GM03348 (cell line): ENCODE measurements at regions not wholly inside any gene's neighbourhood (a gene's known extent, or its start where the extent isn't known, plus 50 kb on each side); places are given as distances from the start of the nearest gene placed in this dataset.

ENCODE experiments used
- DNase-seq: peaks from one replicate; pipeline ENCODE4 v3.0.0; 2012; ENCODE audit warnings: low spot score

DNA sequence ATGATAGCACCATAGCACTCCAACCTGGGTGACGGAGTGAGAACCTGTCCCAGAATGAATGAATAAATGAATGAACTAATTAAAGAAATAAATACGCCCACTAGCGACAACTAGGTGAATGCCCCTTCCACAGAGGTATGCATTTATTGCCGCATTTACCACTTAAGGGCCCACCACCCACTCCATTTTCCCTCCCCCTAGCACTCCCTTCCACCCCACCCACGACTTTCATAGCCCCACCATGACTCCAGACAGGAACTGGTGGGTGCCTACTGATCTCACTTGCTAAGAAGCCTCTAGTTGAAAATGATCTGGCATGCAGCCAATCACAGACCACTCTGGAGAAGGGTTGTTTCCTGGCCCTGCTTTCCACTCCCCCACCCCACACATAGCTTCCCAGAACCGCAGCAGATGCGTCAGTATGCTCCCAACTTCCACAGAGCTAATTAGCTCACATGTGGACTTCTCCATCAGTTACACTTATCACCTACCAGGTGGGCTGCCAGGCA lies 167.6 kb downstream of the WT1 start:
- no peak for DNase-seq

DNA sequence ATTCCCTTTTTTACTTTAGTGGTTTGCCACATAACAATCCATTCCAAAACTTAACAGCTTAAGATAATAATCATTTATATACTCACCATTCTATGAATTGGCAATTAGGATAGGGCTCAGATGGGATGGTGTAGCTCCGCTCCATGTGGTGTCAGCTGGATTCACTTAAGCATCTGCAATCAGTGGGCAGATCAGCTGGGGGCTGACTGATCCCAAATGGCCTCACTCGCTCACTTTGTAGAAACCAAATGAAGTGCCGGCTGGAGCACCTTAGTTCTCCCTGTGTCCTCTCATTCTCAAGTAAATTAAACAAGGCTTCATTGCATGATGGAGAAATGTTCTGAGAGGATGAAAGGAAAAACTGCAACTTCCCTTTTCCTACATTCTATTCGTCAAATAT lies 161.4 kb downstream of the WT1 start:
- no peak for DNase-seq

DNA sequence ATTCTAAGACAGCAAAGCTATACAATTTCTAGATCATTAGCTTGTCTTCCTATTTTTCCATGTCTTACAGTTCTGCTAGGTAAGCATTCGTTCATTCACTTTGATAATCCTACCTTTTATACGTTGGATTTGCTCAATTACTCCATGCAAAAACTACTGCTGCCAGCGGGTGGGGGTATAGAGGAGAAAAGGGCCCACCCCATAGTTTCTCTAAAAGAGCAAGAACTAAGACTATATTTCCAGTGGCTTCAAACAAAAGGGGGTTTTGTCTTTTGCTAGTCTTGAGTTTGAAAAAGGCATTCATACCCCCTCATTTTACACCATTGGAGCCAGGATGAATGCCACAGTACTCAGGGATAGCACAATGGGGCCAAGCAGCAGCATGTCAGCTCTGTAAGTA lies 155.7 kb downstream of the WT1 start:
- DNase-seq: no peak

DNA sequence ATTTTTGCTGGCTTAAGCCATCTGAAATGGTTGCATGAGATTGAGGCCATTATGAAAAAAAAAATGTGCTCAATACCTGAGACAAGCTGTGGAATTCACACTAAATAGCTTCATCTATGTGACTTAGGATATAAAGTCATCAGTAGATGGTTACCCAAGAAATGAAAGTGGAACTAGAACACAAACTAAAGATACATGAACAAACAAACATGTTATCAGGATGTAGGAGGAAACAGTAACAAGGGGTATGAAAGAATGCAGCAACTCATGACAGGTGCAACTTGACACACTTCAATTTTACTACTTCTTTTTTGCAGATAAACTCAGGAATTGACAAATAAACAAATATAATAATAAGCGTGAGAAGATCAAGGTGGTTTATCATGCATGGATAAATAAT lies 155.0 kb downstream of the WT1 start:
- DNase-seq: no peak

DNA sequence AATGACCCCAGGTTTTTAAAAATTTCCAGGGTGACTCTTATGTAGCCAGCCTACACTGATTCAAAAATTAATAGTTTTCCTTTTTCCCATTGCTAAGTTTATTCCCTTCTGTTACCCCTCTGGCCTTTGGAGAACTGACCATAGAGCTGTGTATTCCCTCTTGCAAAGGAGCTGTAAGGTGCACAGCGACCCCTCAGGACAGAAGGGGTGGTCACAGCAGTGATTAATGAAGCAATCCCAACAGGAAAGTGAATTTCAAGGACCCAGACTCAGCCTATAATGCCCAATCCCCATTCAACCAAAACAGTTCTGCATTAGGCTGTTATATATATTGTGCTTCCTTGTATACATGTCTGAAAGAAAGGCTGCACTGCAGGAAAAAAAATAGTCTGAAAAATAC lies 147.1 kb downstream of the WT1 start:
- DNase-seq: no peak

DNA sequence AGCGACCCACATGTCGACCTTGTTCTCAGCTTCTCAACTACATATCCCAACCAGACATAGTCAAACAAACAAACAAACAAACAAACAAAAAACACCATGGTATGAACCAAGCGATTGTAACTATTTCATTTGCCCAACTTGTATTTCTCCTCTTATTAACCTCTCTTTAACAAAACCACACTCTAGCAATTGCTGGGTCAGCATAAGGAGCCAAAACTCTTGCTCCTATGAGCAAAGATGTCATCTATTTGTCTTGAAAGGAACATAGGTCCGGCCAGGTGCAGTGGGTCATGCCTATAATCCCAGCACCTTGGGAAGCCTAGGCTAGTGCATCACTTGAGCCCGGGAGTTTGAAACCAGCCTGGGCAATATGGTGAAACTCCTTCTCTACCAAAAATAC lies 145.6 kb downstream of the WT1 start:
- no peak for DNase-seq

DNA sequence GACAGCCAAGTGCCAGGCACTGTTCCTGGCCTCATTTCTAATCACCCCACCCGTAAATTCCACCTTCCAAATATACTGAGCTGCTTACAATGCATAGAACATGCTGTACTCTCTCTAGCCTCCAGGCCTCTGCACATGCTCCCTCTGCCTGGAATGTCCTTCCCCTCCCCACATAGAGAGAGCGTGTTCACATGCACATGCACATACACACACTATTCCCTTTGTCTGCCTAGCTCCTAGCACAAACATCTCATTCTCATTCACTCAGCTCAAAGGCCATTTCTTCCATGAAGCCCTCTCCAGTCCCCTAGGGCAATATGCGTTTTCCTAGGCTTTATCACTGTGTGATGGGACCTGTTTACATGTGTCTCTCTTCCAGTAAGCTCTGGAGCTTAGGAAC lies 144.6 kb downstream of the WT1 start:
- no peak for DNase-seq

DNA sequence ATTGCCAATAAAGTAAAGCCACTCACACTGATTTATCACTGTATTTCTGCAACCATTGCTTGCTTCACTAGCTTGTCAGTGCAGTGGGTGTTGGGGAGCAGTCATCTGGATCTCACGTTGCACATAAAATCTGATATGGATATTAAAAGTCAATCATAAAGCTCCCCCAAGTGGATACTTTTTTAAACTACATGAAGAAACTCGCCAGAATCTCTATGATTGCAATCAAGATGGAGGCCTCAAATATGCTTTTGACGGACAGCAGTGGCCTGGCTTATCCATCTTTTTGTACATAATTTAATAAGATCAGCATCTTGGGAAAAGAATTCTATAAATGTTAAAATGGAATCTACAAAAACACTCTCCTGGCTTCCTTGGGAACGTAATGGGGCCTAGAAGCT lies 137.7 kb downstream of the WT1 start:
- DNase-seq: peak; percentile 72

DNA sequence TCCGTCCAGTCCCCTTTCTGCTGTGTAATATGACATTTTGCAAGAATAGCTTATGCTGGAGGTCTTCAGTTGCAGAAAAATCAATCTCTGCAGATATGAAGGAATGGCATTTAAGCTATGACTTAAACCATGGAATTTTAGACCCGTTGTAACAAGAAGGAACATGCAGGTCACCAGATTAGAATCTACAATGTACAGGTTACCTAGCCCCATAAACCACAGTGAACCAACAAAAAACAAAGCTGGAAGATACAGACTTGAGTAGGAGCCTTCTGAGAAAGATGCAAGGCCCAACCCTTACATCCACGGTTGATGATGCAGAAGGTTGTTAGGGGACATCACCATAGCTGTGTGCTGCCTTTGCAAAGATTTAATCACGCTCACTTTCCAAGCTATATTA lies 132.5 kb downstream of the WT1 start:
- DNase-seq: no peak

DNA sequence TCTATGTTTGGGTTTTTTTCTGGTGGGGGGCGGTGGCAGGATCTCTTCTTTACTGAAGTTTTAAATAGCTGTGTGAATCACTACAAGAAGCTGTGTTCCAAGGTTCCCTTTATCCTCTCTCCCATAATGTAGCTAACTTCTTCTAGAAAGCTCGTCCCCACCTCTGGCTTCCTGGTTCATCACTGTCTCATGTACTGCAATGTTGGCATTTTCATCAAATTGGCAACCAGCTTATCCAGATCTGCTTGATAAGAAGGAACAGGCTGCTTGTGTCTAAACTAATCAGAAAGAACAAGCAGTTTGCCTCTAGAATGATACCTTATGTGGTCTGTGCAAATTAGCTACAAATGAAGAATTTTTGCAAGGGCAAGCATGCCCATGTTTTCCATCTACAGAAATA lies 130.8 kb downstream of the WT1 start:
- no peak for DNase-seq

DNA sequence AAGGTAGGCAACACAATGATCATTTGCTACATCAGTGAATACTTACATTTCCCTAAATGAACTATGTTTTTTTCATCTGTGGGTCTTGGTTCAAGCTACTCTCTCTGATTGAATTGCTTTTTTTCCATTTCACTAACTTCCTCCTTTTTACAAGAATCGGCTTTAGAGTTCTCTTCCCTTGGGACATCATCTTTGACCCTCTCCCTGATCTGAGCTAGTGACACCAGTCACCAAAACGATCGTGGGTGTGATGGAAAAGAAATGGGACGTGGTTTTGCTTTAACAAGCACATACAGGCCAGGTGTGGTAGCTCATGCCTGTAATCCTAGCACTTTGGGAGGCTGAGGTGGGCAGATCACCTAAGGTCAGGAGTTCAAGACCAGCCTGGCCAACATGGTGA lies 129.9 kb downstream of the WT1 start:
- DNase-seq: no peak

DNA sequence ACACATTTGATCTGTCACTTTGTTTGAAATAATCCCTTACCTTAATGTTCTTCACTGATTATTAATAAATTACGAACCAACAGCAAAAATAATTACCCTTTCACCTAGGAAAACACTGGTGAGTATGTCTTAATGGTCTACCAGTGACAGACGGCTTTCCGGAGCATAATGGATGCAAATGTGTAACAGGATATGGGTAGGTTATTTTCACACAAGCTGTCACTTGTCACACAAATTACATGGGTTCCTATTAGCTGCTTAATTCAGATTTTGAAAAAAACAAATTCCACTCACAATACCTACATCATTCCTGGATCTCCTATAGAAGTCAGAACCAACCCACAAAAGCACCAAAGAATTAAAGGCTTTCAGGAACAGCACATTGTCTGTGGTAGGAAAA lies 127.9 kb downstream of the WT1 start:
- no peak for DNase-seq

DNA sequence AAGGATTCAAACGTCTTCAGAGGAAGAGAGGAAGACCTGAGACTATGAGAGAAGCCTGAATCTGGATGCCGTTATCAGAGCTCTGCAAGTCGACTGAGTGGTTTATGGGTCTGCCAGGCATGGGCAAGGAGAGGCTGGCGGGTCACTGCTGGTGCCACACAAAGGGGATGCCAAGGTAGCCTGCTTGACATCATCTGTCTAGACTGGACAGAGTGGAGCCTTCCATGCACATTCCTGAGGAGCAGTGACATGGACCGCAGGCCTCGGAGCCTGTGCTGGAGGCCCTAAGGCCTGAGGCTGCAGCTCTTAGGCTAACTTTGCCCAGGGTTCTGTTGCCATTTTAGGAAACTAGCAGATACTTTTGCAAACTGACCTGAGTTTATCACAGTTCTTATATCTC lies 127.4 kb downstream of the WT1 start:
- DNase-seq: no peak

DNA sequence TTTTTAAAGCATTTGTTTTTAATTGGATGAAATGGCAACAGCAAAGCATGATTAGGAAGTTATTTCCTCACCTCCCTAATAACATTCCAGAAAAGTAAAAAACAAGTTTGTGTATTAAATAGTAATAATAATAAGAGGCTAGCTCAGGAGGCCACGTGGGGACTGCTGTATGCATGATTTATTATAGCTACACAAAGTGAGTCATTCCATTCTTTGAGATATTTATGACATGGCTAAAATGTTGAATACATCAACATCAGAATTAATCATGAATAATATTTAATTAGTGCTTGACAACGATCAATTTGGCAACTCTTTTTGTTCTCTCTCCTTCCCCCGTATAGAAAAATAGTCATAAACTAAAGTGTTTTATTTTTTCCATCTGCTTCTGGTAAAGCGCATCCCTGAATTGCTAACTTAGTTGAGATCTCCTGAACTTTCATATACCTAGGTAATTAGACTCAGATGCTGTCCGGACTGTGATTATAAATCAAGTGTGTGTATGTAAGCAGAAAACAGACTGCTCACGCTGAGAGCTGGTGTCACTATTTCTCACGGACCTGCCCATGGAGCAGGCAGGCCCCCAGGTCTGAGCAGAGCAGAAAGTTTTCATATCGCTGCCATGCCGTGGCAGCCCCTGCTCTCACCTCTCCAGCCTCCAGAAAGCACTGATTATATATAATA lies 125.7 kb downstream of the WT1 start:
- DNase-seq: no peak

DNA sequence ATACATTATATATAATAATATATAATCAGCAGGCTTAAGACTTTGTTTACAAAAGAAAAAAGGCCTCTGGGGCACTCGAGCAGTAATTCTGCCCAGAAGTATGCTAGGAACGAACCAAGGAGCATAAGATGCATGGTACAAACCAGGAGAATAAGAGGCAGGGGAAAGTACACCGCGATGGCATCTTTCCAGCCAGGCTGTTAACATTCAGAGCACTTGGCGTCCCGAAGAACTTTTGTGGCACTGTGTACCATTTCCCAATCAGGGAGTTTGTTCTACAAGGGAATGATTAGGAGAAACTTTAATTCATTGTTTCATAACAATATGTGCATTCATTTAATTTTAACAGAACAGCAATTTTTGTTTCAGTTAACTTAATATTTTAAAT lies 125.1 kb downstream of the WT1 start:
- DNase-seq: no peak

DNA sequence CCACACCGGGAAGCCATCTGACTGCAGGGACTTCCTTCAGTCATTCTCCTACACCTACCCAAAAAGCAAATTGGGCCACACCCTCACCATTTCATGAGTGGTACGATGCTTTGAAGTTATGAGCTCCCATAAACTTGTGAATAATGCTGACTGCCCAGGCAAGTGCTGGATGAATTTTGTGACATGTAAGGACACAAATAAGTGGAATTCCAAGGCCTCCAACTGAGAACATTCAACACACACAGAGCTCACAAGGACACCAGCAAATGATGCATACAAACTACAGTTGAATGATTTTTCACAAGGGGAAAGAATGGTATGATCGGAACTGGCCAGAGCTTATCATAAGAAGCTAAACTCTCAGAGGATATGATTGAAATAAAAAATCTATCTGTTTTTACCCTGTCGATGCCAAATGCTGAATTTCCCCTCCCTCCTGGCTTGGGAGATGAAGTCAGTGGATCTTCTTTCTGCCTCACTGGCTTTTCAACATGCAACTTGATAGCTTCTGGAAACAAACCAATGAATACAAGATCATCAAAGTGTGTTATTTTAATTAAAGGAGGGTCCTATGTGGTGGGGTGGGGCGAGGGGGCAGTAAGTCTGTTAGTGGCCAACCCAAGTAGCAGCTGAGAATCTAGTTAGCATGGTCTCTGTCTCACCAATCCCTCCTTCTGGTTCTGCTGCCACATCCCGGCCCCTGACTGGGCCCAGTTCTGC lies 123.8 kb downstream of the WT1 start:
- DNase-seq: no peak

DNA sequence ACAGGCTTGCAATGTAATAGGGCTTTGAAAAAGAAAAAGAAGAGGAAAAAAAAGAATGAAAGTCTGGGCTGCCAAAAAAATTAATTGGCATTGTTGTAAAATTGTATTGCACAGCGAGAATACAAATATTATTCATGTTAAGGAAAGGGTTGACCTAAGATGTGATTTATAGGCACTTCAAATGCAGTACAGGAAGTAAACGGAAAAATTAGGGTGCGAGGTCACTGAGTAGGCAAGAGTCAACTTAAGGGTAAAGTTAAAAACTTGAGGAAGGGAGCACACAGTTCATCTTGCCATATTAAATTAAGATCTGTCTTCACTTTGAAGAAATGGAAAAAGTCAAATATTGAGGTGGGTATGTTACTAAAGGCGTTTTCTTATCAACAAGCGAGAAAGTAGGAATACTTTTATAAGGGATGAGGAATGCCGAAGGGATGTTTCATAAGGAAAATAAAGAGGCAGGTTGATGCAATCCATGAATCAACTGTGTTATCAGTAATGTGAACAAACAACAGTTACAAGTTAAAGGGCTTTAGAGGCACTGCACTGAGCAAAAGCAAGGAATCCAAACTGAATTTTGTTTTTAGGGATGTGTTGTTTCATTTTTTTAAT lies 123.0 kb downstream of the WT1 start:
- no peak for DNase-seq

DNA sequence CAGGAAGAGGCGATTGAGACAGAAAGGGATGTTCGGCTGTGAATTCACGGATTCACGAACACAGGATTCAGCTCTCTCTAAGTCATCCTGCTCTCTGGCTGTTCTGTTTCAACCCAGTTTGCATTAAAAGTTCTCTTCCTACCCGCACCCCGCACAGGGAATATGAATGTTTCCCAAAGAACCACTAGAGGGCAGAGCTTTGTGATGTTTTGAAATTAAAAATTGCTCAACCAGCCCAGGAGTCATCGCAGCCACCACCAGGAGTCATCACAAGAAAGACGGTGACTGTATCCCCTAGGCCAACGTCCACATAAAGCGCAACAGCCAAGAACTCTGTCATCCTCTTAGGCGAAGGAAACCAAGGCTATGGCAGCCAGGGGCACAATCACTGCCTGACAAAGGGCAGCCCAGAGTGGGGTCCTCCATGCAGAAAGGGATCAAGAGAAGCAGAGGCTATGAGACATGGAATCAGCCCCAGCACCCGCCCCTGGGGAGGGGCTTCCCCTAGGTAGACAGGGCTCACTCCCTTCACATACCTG lies 122.4 kb downstream of the WT1 start:
- DNase-seq: peak; percentile 81

DNA sequence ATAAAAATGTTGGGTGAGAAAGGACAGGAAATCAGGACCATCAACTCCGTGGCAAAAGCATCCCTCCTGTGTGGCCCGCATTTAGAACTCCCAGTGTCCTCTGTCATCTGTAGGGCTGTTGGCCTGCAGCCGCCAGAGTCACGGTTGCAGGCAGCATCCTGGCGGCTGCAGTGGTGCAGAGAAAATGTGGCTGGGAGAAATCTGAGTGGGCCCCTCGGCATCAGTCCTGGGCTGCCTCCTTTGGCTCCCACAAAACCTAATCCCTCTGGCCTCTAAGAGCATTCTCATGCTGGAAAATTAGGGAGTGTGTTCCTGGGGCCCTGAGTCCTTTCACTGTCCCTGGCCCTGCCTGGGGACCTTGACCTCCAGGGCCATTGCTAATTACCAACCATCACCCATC lies 121.9 kb downstream of the WT1 start:
- DNase-seq: no peak

DNA sequence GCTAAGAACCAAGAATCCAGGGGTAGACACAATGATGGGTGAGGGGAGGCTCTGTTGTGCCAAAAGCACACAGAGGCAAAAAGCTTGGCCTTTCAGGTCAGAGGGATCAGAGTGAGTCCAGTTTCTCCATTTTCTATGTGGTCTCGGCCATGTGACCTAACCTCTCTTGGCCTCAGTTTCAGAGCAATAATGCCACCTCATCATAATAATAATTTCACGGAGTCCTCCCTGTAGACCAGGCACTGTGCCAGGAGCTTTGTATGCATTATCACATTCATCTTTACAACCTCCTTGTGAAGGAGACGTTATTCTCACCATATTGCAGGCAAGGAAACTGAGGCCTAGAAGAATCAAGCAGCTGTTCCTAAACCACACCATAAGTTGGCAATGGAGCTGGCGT lies 120.2 kb downstream of the WT1 start:
- no peak for DNase-seq

DNA sequence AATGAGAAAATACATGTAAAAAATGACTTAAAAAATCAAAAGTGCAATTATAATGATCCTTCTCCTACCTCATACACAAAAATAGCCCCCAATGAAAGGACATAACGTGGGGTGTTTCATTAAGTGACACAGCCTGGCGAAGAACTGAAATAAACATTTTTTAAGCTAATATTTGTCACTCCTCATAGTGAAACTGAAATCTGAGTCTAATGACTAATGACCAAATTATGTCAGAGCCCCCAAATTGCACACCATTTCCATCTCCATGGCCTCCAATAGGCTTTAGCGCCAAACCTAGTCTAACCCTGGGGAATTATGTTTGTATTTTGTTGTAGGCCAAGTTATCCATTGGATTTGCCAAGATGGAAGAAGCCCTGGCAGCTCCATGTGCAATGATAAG lies 119.1 kb downstream of the WT1 start:
- DNase-seq: no peak

DNA sequence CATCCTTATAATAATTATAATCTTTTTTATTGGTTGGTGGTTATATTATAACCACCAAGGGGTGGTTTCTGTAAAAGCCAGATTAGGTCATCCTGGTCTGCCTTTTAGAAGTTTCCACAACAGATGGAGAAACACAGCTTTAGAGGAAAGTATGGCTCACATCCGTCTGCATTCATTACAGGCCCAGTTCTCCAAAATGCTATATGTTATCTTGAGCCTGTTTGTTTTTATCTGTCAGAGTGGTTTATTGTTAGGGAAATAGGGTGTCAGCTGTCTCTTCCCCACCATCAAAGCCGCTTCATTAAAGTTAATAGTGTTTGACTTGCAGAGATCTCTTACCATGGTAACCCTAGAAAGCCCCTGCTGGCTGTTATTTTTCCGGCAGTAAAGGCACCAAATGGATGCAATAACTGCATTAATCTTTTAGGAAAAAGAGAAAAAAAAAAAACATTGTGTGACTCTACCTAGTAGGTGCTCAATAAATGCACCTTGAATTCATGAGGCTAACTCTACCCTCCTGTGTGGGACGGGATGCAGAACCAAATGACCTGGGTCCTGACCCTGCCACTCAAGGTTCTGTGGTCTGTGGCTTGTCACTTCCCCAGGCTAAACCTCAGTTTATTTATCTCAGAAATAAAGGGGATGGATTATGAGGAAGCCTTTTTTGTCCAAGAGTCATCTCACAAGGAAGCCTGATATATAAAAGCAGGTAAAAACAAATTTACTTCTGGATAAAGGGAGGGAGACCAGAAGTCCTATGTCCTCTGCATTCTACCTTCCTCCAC lies 118.3 kb downstream of the WT1 start:
- DNase-seq: no peak
